Stomach smooth muscle (tissue), 2 donors: ENCODE measurements at regions not wholly inside any gene's neighbourhood (a gene's known extent, or its start where the extent isn't known, plus 50 kb on each side); places are given as distances from the start of the nearest gene placed in this dataset.

Experiments used
- H3K27ac ChIP-seq: one replicate; pipeline ENCODE4 v1.7.0; 2013; ENCODE audit warnings: mild to moderate bottlenecking, low read length, inconsistent platforms
- H3K27me3 ChIP-seq, 2 donors: one replicate each; pipeline ENCODE4 v1.7.0; 2013; ENCODE audit warnings: low read length in 2 of 2; ENCODE audit not compliant: insufficient read depth in 2 of 2, control insufficient read depth in 1 of 2
- H3K36me3 ChIP-seq, 2 donors: one replicate each; pipeline ENCODE4 v1.7.0; 2013; ENCODE audit warnings: low read length in 2 of 2; ENCODE audit not compliant: control insufficient read depth in 2 of 2, insufficient read depth in 2 of 2
- H3K4me1 ChIP-seq: one replicate; pipeline ENCODE4 v1.7.0; 2013; ENCODE audit warnings: low read length; ENCODE audit not compliant: control insufficient read depth, insufficient read depth
- H3K4me3 ChIP-seq, 2 donors: one replicate each; pipeline ENCODE4 v1.7.0; 2013; ENCODE audit warnings: low read length in 2 of 2
- H3K9ac ChIP-seq, 2 donors: one replicate each; pipeline ENCODE4 v1.7.0; 2013; ENCODE audit warnings: low read length in 2 of 2, mild to moderate bottlenecking in 1 of 2
- H3K9me3 ChIP-seq, 2 donors: one replicate each; pipeline ENCODE4 v1.7.0; 2013; ENCODE audit warnings: low read length in 2 of 2; ENCODE audit not compliant: control insufficient read depth in 2 of 2
- donor health status: healthy.
- donor health status: Pancreatic carcinoma.

- Histone ChIP-seq H3K36me3 (no peaks in the 10 kb centered on the region), H3K27ac (no peak overlapping the region), H3K9me3 (no peaks in the 10 kb centered on the region), H3K4me1 (no peaks in the 10 kb centered on the region), H3K27me3 (no peaks in the 10 kb centered on the region), H3K4me3 (no peak overlapping the region), H3K9ac (no peak overlapping the region)
Observed at GRCh38 chr18:65329010-65329409, 421.8 kb upstream of the CDH7 start.

- H3K9me3 ChIP-seq = no peaks in the 10 kb centered on the region
- no peaks in the 10 kb centered on the region for H3K36me3 ChIP-seq
- no peak overlapping the region for H3K27ac ChIP-seq
- no peak overlapping the region for H3K4me3 ChIP-seq
- H3K27me3 ChIP-seq = no peaks in the 10 kb centered on the region
- no peaks in the 10 kb centered on the region for H3K4me1 ChIP-seq
- H3K9ac ChIP-seq = no peak overlapping the region
Observed at GRCh38 chr18:65326805-65327204, 424.0 kb upstream of the CDH7 start.

GRCh38 chr18:65322895-65323294, 427.9 kb upstream of the CDH7 start:
- Histone ChIP-seq H3K36me3 (no peaks in the 10 kb centered on the region), H3K27me3 (no peaks in the 10 kb centered on the region), H3K27ac (no peak overlapping the region), H3K4me3 (no peak overlapping the region), H3K9ac (no peak overlapping the region), H3K9me3 (no peaks in the 10 kb centered on the region), H3K4me1 (no peaks in the 10 kb centered on the region)

GRCh38 chr18:65298422-65298821, 452.4 kb upstream of the CDH7 start:
- Histone ChIP-seq H3K9me3 (no peaks in the 10 kb centered on the region), H3K4me3 (no peak overlapping the region), H3K27me3 (no peaks in the 10 kb centered on the region), H3K9ac (no peak overlapping the region), H3K36me3 (no peaks in the 10 kb centered on the region), H3K27ac (no peak overlapping the region), H3K4me1 (no peaks in the 10 kb centered on the region)

GRCh38 chr18:65288908-65289307, 461.9 kb upstream of the CDH7 start:
- H3K4me1 ChIP-seq = no peaks in the 10 kb centered on the region
- H3K27ac ChIP-seq = no peak overlapping the region
- no peaks in the 10 kb centered on the region for H3K9me3 ChIP-seq
- H3K9ac ChIP-seq = no peak overlapping the region
- no peak overlapping the region for H3K4me3 ChIP-seq
- H3K27me3 ChIP-seq = no peaks in the 10 kb centered on the region
- H3K36me3 ChIP-seq = no peaks in the 10 kb centered on the region

GRCh38 chr18:65287652-65288051, 463.2 kb upstream of the CDH7 start:
- H3K4me1 ChIP-seq = no peaks in the 10 kb centered on the region
- H3K27me3 ChIP-seq = no peaks in the 10 kb centered on the region
- no peak overlapping the region for H3K27ac ChIP-seq
- no peak overlapping the region for H3K9ac ChIP-seq
- H3K36me3 ChIP-seq = no peaks in the 10 kb centered on the region
- H3K9me3 ChIP-seq = no peaks in the 10 kb centered on the region
- no peak overlapping the region for H3K4me3 ChIP-seq

- no peaks in the 10 kb centered on the region for H3K4me1 ChIP-seq
- H3K9me3 ChIP-seq = no peaks in the 10 kb centered on the region
- no peaks in the 10 kb centered on the region for H3K36me3 ChIP-seq
- H3K27ac ChIP-seq = no peak overlapping the region
- no peak overlapping the region for H3K4me3 ChIP-seq
- H3K27me3 ChIP-seq = no peaks in the 10 kb centered on the region
- H3K9ac ChIP-seq = no peak overlapping the region
Observed at GRCh38 chr18:65282096-65282495, 468.7 kb upstream of the CDH7 start.

- Histone ChIP-seq H3K4me3 (no peak overlapping the region), H3K27me3 (no peaks in the 10 kb centered on the region), H3K27ac (no peak overlapping the region), H3K9ac (no peak overlapping the region), H3K36me3 (no peaks in the 10 kb centered on the region), H3K9me3 (no peaks in the 10 kb centered on the region), H3K4me1 (no peaks in the 10 kb centered on the region)
Observed at GRCh38 chr18:65279668-65280305, 471.0 kb upstream of the CDH7 start.

GRCh38 chr18:65278939-65279667, 471.7 kb upstream of the CDH7 start:
- Histone ChIP-seq H3K4me1 (no peaks in the 10 kb centered on the region), H3K9ac (no peak overlapping the region), H3K9me3 (no peaks in the 10 kb centered on the region), H3K27me3 (no peaks in the 10 kb centered on the region), H3K27ac (no peak overlapping the region), H3K4me3 (no peak overlapping the region), H3K36me3 (no peaks in the 10 kb centered on the region)

- Histone ChIP-seq H3K27me3 (no peaks in the 10 kb centered on the region), H3K4me1 (no peaks in the 10 kb centered on the region), H3K36me3 (no peaks in the 10 kb centered on the region), H3K27ac (no peak overlapping the region), H3K9ac (no peak overlapping the region), H3K4me3 (no peak overlapping the region), H3K9me3 (no peaks in the 10 kb centered on the region)
Observed at GRCh38 chr18:65269375-65269774, 481.4 kb upstream of the CDH7 start.

GRCh38 chr18:65265761-65266160, 485.1 kb upstream of the CDH7 start:
- H3K27me3 ChIP-seq = no peaks in the 10 kb centered on the region

More at GRCh38 chr18:65265761-65266160, 485.1 kb upstream of the CDH7 start:
- Histone ChIP-seq H3K4me3 (no peak overlapping the region), H3K9me3 (no peaks in the 10 kb centered on the region), H3K4me1 (no peaks in the 10 kb centered on the region), H3K36me3 (no peaks in the 10 kb centered on the region), H3K9ac (no peak overlapping the region), H3K27ac (no peak overlapping the region)
